GM12891 (cell line): ENCODE measurements at regions not wholly inside any gene's neighbourhood (a gene's known extent, or its start where the extent isn't known, plus 50 kb on each side); places are given as distances from the start of the nearest gene placed in this dataset.

Experiments used
- PAX5 ChIP-seq: IDR thresholded peaks from 2 replicates; pipeline ENCODE4 v1.6.1; 2011; ENCODE audit warnings: low read length, moderate library complexity, mild to moderate bottlenecking; ENCODE audit not compliant: insufficient read depth, severe bottlenecking
- POLR2A ChIP-seq: IDR thresholded peaks from 2 replicates; pipeline ENCODE4 v1.6.1; 2011; ENCODE audit warnings: low read depth, low read length, control low read depth
- POLR2AphosphoS5 ChIP-seq: IDR thresholded peaks from 2 replicates; pipeline ENCODE4 v1.6.1; 2011; ENCODE audit warnings: low read depth, low read length, control low read depth
- SPI1 ChIP-seq: IDR thresholded peaks from 2 replicates; pipeline ENCODE4 v1.6.1; 2011; ENCODE audit warnings: low read depth, low read length, control low read depth
- TAF1 ChIP-seq: IDR thresholded peaks from 2 replicates; pipeline ENCODE4 v1.6.1; 2011; ENCODE audit warnings: low read depth, low read length, control low read depth

GRCh38 chr13:107827840-107828549 lies 387.3 kb downstream of the LIG4 start:
- TF ChIP-seq POLR2A (no peak), SPI1 (no peak), POLR2AphosphoS5 (no peak), TAF1 (no peak), PAX5 (no peak)
